ENCODE measurements at regions not wholly inside any gene's neighbourhood (a gene's known extent, or its start where the extent isn't known, plus 50 kb on each side); places are given as distances from the start of the nearest gene placed in this dataset.
A peak's percentile ranks its signal among the peaks of the same experiment; 100 is the strongest.

DNA sequence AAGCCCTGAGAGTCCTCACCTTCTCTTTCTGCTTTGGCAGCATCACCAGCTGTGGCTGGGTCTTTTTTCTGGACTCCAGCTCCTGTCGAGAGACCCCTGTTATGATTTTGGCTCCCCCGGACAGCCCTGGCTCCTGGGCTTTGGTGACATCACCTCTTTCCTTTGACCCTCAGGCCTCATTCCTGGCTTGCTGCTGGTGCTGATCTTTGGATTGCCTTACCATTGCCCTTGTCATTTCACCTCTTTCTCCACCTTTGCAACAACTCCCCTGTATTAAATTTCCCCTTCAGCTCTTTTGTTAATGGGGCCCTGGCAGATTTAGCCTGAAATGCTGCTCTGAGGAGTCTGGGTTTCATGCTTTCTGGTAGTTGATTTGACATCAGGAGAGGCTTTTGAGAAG, 322.8 kb downstream of the ZSWIM6 start:
- DNase-seq = no peak

DNA sequence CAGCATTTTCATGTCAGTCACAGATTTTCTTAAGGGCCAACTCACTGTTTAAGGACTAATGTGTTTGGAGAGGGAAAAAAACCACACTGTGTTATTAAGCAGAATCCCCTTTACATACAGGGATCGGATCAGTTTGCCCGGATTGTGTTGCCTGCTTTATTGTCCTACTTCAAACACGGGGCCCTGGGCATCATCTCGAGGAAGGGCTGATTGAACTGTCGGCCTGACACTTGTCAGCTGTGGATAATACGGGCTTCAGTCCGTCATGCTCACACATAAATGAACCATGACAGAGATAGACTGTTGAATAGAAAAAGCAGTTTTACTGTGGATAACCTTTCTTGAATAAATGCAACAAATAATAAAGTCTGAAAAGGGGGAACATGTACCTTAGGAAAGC, 325.0 kb downstream of the ZSWIM6 start:
- DNase-seq = no peak

DNA sequence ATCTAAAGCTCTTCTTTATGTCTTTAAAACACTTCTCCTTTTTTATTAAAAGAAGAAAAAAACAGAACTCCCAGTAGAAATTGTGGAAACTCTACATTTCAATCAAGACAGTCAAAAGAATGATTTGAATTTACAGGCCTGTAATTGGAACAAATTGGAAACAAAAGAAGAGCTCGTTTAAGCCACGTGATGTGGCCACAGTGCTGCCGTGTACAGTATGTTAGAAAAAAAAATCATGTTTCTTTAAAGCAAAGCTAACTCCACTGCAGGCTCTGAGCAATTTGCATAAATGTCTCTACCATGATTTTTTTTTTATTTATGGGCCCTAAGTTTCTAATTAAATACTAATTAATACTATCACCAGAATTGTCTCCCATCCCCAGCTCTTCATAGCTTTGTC, 325.6 kb downstream of the ZSWIM6 start:
- DNase-seq = no peak

DNA sequence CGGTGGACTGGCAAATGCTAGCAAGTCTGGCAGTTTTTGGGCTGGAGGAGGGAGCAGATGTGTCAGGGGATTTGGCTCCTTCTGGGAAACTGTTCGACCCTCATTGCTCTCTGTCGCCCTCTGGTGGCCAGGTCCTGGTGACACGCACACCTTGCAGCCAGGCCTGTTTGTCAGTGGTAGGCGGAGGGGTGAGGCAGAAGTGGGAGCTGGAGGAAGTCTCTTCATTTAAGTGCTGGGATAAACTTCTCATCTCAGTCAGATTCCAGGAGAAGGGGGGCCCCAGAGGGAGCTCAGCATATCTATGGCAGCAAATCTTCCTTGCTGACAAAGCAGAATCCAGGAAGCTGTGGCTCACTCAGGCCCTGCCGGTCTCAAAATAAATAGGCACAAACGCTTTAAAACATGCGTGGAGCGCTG, 326.5 kb downstream of the ZSWIM6 start:
- peak; percentile 29 for DNase-seq

DNA sequence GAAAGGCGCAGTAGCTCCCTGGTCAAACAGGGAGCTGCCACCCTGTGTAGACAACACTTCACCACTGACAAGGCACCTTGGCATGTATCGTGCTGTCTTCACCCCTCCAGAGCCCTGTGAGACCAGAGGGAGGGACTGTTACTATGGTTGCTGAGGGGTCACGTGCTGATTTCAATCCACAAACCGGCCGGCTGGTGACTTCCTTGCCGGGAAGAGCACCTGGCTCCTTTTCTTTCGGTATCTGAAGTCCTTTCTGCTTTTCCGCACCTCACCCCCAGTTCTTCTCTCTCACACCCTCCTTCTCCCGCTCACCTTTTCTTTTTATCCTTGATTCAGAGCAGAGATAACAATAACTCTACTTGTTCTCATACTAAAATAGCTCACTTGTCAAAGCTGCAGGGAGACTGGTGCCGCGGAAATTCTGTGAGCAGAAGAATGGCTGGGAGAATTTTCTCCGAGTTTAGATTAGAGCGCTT, 327.2 kb downstream of the ZSWIM6 start:
- DNase-seq = no peak

DNA sequence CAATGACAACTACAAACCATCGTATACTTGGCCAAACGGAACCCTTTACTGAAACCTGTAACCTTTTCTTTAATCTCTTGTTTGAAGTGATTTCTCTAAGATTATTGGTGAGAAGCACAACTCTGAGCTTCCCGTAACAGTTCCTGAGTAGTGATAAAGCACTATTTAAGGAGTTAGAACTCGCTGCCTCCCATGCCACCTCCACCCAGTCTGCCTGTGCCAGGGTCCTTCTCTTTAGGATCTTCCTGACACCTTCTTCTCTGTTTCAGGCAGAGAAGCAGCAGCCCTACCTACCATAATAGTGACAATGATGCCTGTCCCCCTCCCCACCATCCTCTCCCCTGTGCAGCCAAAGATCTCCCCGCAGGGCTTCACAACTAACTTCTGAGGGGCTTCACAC, 330.6 kb downstream of the ZSWIM6 start:
- no peak for DNase-seq

DNA sequence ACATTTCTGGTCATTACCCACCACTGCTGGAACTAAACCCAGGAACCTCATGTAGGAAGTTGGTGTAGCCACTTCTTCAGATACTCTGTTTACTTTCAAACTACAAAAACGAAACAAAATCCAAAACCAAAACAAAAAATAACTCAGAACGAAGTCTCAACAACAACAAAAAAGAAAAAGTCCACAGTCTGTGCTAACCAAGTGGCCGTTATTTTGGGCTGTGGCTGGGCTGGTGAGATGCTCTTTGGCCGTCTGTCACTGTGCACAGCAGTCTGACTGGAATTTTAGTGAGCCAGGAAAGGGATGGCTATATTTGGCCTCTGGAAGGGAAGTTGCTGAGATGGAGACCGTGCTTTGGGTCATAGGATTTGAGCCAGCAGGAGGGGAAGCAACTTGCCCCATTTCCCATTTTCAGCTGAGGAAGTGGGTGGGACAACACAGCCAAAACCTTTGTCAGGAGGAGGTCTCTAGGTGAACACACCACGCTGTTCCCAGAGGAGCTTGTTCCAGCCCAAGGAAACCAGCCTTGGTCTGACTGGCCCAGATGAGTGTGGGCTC, 334.1 kb downstream of the ZSWIM6 start:
- no peak for DNase-seq

DNA sequence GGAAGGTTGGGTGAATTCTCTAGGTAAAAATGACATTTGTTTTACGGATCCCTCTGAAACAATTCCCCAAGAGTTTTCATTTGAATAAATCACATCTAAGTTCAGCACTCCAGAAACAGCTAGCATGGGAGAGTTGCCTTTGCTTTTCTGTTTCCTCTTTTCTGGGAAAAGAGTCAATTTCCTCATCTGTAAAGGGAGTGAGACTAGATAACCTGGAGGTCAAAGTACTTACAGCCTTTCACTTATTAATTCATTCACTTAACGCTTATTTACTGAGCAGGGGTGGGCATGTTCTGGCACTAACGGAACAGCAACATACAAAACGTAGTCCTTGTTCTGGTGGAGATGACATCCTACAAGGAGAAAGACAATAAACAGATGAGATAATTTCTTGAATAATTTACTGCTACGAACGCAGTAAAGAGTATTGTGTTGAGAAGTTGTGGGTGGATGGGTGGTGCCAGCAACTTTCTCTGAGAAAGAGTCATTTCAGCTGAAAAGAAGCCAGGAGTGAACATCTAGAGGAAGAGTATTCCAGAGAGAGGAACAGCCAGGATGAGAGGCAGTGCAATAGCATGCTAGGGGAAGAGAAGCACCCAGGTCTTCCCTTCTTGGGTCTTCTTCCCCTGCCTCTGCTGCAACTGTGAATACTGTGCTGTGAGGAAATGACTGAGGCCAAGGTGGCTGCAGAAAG, 335.6 kb downstream of the ZSWIM6 start:
- no peak for DNase-seq

DNA sequence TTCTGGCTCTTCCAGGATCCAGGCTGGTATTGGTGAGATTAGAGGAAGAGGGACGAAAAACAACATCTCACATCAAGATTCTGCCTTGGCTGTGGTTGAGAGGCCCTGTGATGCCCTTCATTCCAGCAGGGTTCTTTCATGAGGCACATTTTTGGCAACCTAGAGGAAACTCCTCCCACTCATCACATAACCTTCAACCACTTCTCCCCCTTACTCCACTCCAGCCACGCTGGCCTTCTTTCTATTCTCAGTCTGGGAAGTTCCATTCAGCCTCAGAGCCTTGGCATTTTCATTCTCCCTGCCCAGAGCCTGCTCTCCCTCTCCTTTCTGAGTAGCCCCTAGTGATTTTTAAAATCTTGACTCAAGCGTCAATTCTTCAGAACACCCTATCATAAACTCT, 337.5 kb downstream of the ZSWIM6 start:
- DNase-seq = no peak

DNA sequence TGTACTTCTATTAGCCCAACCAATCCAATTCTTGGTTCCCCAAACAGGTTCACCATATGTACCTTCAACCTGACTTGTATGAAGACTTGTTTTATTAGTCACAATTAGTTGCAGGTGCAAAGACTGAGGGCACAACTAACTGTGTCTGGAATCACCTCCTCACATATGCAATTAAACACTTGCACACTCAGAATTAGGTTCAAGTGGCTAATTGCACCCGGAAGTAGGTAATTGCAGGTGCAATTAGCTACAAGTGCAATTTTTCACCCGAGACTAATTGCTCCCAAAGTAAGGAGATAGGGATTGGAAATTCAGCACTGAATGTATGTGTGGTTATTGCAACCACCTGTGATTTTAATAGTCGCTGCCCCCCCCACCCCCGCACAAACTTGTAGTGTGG, 338.9 kb downstream of the ZSWIM6 start:
- peak; percentile 33 for DNase-seq

DNA sequence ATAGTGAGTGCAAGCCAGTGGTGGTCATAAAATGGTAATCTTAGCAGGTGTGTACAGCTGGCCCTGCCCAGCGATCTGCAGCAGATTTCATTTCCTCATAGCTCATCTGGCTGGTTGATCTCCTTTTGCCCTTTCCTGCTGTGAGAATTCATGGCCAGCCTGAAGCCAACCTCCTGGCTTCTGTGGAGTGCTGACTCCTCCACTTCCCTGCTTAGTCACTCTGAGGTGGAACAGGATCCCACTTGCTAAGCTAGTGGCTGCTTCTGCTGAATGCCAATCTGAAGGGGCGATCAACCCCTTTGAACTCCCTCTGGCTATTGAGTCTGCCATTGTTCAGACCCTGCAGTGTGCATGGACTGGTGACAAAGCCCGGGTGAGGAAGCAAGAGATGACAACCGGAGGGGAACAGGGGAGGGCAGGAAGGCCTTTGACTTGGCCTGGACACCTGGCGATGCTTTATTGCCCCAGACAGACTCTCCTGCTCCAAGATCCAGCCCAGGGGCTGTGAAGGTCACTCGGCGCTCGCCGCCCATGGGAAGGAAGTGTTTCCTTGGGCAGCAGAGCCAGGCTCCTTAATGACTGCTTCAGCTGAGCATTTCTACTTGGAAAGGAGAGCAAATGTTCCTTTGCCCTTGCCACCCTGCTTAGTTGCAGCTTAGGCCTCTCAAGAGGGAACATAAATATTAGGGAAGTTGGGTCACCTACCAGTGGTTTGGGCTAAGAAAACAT, 341.1 kb downstream of the ZSWIM6 start:
- DNase-seq = no peak

DNA sequence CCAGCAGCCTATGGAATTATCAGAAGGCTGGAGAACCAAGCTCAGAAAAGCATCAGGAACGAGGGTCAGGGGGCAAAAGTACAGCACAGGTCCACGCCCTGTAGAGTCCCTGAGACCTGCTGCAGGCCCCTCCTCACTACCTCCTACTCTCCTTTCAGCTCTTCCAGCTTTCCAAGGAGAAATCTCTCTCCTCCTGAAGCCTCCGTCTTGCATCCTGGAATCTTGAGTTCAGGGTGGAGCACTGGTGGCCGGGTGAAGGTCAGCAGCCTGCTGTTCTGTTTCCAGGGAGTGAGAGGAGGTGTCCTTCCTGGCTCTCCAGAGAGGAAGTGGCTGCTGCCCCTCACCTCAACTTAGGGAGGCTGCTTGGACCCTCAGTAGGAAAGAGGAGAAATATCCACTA, 342.3 kb downstream of the ZSWIM6 start:
- DNase-seq = no peak

DNA sequence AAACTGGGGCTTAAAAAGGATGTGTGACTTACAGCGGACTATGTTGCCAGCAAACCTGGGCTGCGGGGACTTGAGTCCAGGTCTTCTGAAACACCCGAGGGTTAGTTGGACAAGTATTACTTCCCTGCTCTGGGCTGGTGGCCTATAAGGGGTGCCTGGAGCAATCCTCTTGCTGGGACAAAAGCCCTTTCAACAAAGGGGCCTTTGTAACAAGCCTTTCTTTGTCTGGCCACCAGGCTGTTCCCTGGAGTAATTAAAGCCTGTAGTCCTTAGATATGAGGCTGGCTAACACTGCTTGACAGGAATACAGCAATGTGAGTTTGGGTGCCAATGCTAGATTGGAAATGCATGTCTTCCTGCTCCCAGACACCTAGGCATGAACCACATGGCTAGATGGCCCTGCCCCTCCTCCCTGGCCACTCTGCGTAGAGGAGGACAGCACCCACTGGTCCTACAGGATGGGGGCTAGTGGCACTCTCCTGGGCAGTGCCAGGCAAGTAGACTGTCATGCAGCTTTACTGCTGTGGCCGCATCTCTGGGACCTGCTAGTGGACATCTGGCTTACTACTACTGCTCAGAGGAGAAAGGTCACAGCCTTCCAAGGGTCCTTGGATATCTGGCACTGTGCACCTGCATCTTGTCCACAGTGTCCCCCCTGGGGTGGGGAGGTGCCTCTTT, 343.1 kb downstream of the ZSWIM6 start:
- no peak for DNase-seq

DNA sequence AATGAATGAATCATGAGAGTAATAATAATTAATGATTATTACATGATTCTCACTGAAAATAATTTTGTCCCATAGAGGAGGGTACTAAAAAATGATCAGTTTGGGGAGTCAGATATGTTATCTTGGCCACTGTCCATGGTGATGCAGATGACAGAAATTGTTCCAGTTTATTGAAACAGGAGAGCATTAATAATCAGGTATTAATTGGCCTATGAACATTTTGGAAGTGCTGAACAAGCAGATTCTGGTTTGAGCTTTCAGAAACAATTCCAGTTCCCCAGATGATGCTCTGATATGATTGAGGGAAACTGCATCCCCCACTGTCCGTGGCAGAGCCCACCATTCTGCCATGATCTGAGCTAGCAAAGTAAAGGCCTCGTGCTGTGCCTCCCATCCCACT, 345.2 kb downstream of the ZSWIM6 start:
- DNase-seq = no peak

DNA sequence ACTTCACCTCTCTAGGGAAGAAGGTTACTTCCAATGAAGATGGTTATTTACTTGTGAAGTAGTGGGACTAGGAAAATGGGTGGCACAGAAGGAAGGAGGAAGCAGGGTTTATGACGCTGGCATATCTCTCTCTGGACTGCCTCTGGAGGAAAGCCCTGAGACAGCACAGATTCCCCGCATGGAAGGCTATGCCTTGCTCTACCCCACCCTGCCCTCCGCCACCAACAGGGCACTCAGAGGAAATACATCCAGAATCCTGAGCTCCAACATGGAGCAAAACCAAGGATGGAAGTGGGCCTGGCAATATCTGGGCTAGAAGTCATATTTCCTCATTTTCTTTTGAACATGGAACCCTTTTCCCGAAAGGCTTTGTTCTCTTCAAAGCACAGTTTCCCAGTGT, 346.9 kb downstream of the ZSWIM6 start:
- no peak for DNase-seq

DNA sequence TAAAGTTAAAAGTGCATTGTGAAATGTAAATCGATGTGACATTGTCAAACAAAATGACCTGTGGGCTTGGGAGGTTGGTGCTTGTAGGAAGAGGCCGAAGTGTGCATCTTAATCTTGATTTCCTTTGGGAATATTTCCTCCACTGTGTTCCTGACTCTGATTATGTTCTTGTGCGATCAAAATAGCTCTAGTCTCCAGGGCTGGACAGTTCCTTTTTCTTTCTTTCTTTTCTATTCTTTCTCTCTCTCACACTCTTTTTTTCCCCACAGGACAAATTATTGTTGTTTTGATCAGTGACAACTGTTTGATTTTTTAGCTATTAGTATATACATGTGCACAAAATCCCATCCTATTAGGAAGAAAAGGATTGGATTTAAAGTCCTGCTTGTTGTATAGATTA, 347.5 kb downstream of the ZSWIM6 start:
- DNase-seq = no peak

DNA sequence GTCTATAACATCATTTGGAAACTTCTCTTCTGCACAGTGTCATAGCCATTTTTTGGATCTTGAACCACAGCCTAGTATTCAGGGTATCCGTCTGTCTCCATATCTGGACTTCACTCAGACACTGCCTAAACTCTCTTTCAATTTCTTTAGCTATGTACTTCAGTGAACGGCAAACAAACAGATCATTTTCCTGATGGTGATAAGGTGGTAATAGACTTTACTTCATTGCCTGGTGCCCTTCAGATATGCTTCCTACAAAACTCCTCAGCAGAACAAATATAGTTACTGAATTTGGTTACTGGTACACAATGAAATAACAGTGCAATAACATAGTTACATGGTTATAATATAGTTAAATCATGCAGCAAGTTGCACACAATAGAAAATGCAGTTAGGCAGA, 348.2 kb downstream of the ZSWIM6 start:
- no peak for DNase-seq

DNA sequence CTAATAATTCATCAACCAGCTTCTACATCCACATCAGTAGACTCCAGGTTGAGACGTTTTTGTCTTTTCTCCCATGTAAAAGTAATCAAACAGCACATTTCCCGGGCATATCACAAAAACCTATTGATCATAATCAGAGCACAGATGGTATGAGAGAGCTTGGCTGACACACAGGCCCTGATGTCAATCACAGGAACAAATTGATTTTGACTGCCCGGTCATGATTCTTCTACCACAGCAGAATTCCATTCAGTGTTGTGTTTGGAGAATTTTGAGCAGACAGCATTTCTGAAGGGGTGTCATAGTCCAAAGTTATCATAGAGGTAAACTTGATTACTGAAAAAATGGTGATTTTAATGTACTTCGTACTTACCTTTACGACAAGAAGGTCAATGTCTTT, 351.1 kb downstream of the ZSWIM6 start:
- DNase-seq = no peak

DNA sequence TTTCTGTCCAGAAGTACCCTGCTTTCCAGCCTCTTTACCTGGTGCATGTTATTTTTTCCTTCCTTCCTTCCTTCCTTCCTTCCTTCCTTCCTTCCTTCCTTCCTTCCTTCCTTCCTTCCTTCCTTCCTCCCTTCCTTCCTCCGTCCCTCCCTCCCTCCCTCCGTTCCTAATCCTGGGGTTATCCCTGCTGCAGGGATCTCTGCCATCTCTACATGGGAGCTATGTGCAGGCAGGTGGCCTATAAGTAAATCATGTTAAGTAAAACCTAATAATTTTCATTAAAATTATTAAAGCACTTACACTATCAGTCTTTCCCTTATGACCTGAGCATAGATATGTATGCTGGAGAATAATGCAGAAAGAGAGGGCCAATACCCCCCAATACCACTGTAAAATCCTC, 351.9 kb downstream of the ZSWIM6 start:
- DNase-seq = no peak

DNA sequence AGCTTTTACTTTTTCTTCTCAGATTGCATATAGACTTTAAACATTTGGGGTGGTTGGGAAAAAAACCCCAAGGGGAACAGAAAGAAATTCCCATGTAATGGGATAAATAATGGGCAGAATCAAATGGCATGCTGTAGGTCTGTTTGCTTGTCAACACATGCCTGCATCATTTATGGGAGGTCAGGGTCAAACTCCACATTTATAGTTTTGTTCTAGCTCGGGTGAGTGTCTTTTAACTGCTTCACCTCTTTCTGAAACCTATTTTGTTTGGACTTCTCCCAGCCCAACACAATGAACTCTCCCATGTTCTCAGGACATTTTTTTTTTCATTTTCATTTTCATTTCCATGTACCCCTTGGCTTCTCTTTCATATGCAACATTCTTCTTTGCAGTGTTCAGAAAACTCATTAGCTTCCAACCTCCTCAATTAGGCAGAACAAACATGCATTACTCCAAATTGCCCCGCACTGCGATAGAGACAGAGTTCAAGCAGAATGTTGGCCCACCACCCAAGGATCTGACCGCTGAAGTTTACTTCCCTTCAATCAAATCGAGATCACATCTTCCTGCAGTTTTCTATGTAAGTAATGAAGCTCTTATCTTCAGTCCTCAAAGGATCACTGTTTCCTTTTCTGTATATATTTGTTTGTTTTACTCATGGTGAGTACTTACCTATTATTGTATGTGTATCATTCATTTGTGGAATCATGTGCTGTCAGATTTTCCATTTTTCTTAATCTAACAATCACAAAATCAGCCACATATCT, 354.6 kb downstream of the ZSWIM6 start:
- no peak for DNase-seq

DNA sequence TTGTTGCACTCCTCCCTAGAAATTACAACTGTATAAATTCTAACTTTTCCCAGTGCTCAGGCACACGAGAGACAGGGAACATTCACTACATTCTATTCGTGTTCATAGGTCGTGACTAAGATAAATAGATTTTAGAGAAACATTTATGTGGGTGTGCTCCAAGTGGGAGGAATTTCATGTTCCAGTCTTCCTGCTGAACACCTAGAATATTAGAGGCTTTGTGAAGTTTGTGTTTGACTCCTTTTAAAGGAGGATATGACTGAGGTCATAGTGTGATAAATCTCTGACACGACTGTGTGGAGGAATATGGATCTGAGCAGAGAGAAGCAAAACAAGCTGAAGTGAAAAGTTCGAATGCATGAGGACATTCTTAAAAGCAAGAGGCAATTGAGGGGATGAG, 355.3 kb downstream of the ZSWIM6 start:
- DNase-seq = no peak

DNA sequence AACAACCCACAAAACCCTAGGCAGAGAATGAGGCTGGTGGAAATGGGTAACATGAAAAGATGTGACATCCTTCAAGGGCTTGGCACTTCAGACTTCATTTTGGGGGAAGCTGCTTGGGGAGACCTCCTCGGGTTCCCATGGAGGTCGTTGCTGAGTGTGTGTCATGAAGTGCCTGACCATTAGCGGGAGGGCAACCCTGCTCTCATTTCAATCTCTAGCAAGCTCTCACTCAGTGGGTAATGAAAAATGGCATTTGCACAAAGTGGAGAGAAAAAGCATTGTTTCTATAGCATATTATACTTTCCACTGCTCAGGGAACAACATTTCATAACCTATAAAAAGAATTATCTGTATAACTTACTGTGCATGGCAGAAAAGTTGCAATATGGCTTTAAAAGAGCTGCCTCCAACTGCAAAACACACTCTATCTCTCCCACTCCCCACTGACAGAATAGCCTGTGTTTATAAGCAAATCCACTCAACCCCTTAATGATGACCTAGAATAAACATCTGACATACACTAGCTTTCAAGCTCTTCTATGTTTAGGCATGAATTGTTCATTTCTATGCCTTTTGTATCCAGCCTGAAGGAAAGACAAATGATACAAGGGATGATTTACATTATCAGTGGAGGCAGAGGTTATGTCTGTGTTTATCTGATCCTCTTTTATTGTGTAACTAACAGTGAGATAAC, 357.2 kb downstream of the ZSWIM6 start:
- no peak for DNase-seq
